GM21447 (cell line): ENCODE measurements at regions not wholly inside any gene's neighbourhood (a gene's known extent, or its start where the extent isn't known, plus 50 kb on each side); places are given as distances from the start of the nearest gene placed in this dataset.
"Not testable (repeated sequence)": the region's sequence is repeated elsewhere in the genome, so short reads cannot be mapped to it uniquely, and the experiment has no call there.

Source experiments
- ATAC-seq: cut with Tn5 transposase; IDR thresholded peaks from one replicate; pipeline ENCODE4 v1.9.1; 2021; ENCODE audit not compliant: unreplicated experiment

- no peak for ATAC-seq
Measured at GRCh38 chr5:164184158-164184557, 678.7 kb downstream of the MAT2B start.

DNA sequence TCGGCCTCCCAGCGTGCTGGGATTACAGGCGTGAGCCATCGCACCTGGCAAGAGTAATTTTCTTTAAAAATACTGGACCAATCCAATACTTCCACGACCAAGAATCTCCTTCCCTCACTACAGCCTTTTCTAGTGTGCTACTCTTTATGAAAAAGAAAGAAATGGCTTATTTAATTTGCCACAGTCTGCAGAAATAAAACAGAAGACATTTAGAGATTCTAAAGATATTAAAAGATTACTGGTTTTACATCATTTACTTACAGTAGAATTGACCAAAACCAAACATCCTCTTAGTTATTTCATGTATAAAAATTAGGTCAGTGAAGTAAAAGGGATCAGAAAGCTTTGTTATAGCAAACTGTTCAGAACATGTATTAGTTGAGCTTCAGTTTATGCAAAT is 679.6 kb downstream of the MAT2B start:
- no peak for ATAC-seq

GRCh38 chr5:164186550-164186949 is 681.1 kb downstream of the MAT2B start:
- no peak for ATAC-seq

GRCh38 chr5:164187785-164188184 is 682.4 kb downstream of the MAT2B start:
- ATAC-seq, result no peak

DNA sequence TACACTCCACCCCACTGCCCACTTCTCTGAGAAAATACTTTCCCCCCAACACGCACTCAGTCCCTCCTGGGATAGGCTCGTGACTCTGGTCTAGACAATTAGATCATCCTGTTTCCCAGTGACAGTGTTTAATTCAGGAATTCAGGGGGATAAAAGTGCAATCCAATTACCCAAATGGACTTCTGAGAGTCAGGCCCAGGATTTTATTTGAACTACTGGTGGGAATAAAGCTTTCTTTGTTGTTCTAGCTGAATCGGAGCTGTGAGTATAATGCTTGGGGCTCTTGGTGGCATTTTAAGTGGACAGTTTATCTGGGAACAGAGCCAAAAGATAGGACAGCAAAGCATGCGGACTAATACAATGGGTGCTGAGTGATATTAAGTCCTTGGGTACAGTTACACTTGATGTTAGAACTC is 683.3 kb downstream of the MAT2B start:
- ATAC-seq, result no peak

GRCh38 chr5:164191240-164191639 is 685.8 kb downstream of the MAT2B start:
- ATAC-seq, result no peak

- no peak for ATAC-seq
Measured at GRCh38 chr5:164202338-164202737, 696.9 kb downstream of the MAT2B start.

GRCh38 chr5:164203581-164204225 is 698.3 kb downstream of the MAT2B start:
- ATAC-seq, result no peak

- ATAC-seq, result no peak
Measured at GRCh38 chr5:164204338-164204946, 699.0 kb downstream of the MAT2B start.

GRCh38 chr5:164206196-164206595 is 700.8 kb downstream of the MAT2B start:
- no peak for ATAC-seq

GRCh38 chr5:164207646-164208045 is 702.2 kb downstream of the MAT2B start:
- ATAC-seq, result no peak

DNA sequence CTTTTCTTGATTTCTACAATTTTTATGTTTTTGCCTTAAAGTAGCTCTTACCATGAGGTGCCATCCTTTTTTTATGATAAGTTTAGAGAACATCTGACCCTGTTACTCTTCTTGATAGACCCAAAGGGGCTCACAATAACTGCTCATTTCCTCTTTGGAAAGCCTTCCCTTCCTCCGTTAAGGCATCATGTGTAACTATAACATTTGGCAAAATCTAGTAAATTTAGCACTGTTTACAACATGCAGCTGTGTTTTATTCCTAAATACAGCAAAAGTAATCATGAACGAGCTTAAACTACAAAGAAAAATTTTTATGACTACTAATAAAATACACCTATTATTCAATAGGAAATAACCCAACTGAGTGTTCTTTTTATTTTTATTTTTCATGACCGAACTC is 705.1 kb downstream of the MAT2B start:
- ATAC-seq, result no peak

- no peak for ATAC-seq
Measured at GRCh38 chr5:164214698-164215097, 709.3 kb downstream of the MAT2B start.

- no peak for ATAC-seq
Measured at GRCh38 chr5:164217464-164217863, 712.0 kb downstream of the MAT2B start.

DNA sequence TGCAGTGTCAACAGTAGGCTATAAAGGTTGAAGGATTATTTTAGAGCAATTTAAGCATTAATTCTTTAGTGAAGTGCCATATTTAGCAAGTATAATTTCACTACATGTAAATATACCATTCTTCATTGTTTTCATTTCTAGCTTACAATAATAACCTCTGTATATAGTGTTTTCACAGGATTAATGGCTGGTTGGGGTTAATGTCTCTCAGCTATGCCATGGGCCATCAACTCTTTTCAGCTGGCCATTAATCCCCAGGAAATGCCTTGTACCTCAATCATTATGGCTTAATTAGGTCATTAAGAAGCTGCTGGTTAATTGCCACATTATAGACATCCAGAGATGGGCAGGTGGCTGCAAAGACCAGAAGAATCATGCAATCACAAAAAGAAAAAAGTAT is 715.1 kb downstream of the MAT2B start:
- ATAC-seq, result no peak

DNA sequence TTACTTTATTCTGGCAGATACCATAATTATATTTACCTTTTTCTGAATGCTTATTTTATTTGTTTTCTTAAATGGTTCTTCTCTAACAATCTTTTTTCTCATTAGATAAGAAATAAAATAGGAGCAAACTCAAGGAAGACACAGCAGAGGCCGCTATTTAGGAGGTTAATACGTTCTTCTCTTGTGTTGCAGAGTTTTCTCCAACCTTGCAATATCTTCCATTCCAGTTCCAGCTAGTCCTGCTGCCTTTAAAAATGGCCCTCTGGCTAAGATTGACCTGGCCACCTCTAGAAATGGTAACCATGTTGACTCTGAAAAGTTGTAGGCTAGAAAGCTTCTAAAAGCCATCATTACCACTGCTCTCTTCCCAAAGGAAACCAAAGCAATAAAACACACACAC is 718.8 kb downstream of the MAT2B start:
- no peak for ATAC-seq

GRCh38 chr5:164224772-164225171 is 719.4 kb downstream of the MAT2B start:
- no peak for ATAC-seq

- ATAC-seq, result no peak
Measured at GRCh38 chr5:164230341-164230740, 724.9 kb downstream of the MAT2B start.

DNA sequence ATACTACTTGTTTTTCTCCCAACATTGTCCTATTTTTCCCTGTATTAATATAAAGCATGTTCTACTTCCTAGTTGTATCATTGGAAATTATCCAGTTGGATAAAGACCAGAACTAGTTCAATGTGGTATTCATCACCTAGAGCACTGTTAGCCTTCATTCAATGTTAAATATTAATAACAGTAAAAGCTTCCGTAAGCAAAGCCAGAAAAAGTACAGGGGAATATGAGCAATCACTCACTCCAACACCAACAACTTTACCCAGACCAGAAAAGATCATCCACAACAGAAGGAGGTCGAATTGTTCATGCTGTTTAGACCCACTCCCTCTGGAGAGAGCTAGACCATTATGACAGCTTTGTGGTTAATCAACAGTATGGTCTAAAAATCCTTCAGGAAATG is 728.4 kb downstream of the MAT2B start:
- ATAC-seq, result no peak

DNA sequence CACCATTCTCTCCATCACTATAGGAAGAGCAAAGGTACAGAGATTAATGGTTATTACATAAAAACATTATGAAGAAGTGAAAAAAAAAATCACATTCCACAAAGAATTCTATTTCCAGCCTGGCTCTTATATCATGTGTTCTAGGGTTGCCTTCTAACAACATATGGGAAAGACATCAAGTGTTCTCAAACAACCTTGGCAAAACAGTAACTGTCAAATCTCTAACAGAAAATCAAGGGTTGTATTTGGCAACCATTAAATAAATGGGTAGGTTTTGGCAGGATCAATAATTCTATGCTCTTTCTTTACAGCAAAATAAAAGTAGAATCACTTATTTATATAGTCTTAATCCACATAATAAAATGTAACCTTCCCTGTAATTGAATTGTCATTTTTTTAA is 728.9 kb downstream of the MAT2B start:
- no peak for ATAC-seq

- no peak for ATAC-seq
Measured at GRCh38 chr5:164235300-164235891, 730.0 kb downstream of the MAT2B start.

DNA sequence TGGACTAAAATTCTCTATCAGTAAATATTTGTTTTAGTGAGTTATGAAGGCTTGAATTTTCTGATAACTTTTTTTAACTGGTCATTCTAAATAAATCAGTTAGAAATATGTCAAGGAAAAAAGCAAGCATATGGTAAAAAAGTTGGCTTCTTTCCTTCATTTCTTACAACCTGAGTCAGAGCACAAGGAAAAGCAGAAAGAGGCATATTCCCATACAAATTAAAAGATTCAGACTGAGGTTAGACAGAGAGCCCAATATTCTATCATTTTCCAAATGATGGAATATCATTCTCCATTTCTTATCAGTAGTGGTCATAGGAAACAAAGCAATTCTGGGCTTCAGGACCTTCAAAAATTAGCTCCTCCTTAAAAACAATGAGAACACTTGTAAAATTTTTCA is 732.1 kb downstream of the MAT2B start:
- no peak for ATAC-seq

- ATAC-seq, result not testable (repeated sequence)
Measured at GRCh38 chr5:164251781-164252180, 746.4 kb downstream of the MAT2B start.
